OCI-LY7 (cell line): ENCODE measurements at regions not wholly inside any gene's neighbourhood (a gene's known extent, or its start where the extent isn't known, plus 50 kb on each side); places are given as distances from the start of the nearest gene placed in this dataset.

Experiments used
- BruUV-seq: library from RNA; stranded (reverse); fragments of 400-500 nt; replicated peaks from 2 replicates; lab custom pipeline; 2021; lab: Mats Ljungman, UMichigan
- CTCF ChIA-PET: fragments of 300-600 bp; sonication (Branson Sonifier 250); formaldehyde crosslinking; loops from one replicate; lab custom pipeline; 2022; ENCODE audit warnings: antibody characterized with exemption; ENCODE audit not compliant: unreplicated experiment; lab: Charles Lee
- POLR2A ChIA-PET: fragments of 300-600 bp; sonication (Branson Sonifier 250); formaldehyde crosslinking; loops from one replicate; lab custom pipeline; 2022; ENCODE audit warnings: antibody characterized with exemption; lab: Charles Lee
- DNase-seq: peaks from one replicate; pipeline ENCODE4 v3.0.0-alpha.2; 2015; ENCODE audit warnings: low spot score
- H2AFZ ChIP-seq: fragments of 200-600 bp; sonication (generic), shearing (Covaris generic); 2 replicates; pipeline ENCODE4 v1.6.1; 2014; ENCODE audit warnings: mild to moderate bottlenecking, antibody characterized with exemption, low read length, moderate library complexity
- H3K27ac ChIP-seq: fragments of 200-600 bp; sonication (generic); 2 replicates; pipeline ENCODE4 v1.5.1; 2014; ENCODE audit warnings: mixed run types, low read depth, mild to moderate bottlenecking, moderate library complexity, low read length, inconsistent platforms; ENCODE audit not compliant: poor library complexity, severe bottlenecking
- H3K36me3 ChIP-seq: fragments of 200-600 bp; sonication (generic); 2 replicates; pipeline ENCODE4 v1.6.1; 2014; ENCODE audit warnings: mild to moderate bottlenecking, antibody characterized with exemption, low read length, moderate library complexity, mixed read lengths; ENCODE audit not compliant: insufficient read depth
- H3K4me1 ChIP-seq: fragments of 200-600 bp; sonication (generic); 2 replicates; pipeline ENCODE4 v1.5.1; 2014; ENCODE audit warnings: mild to moderate bottlenecking, low read length; ENCODE audit not compliant: insufficient read depth, poor library complexity, severe bottlenecking
- H3K4me2 ChIP-seq: fragments of 200-600 bp; sonication (generic); 2 replicates; pipeline ENCODE4 v1.6.1; 2014; ENCODE audit warnings: mild to moderate bottlenecking, low read length
- H3K4me3 ChIP-seq: fragments of 200-600 bp; sonication (generic); 2 replicates; pipeline ENCODE4 v1.5.1; 2014; ENCODE audit warnings: mild to moderate bottlenecking, low read depth, low read length; ENCODE audit not compliant: poor library complexity, severe bottlenecking
- H3K79me2 ChIP-seq: fragments of 200-600 bp; sonication (generic); 2 replicates; pipeline ENCODE4 v1.6.1; 2016; ENCODE audit warnings: low read depth, mild to moderate bottlenecking, low read length, moderate library complexity, mixed read lengths; ENCODE audit not compliant: insufficient read depth
- H3K9me2 ChIP-seq: fragments of 200-600 bp; sonication (generic); 2 replicates; pipeline ENCODE4 v1.6.1; 2016; ENCODE audit warnings: mild to moderate bottlenecking, low read length, mixed read lengths; ENCODE audit not compliant: insufficient read depth
- H3K9me3 ChIP-seq: fragments of 200-600 bp; sonication (generic); 2 replicates; pipeline ENCODE4 v1.6.1; 2014; ENCODE audit warnings: mild to moderate bottlenecking, mixed run types, low read length, mixed read lengths
- H4K20me1 ChIP-seq: fragments of 200-600 bp; sonication (generic); 2 replicates; pipeline ENCODE4 v1.6.1; 2014; ENCODE audit warnings: mild to moderate bottlenecking, antibody characterized with exemption, low read length, moderate library complexity, mixed read lengths; ENCODE audit not compliant: insufficient read depth
- CTCF ChIP-seq: fragments of 200-600 bp; sonication (generic); conservative IDR thresholded peaks from 2 replicates; pipeline ENCODE4 v1.5.1; 2014; ENCODE audit warnings: mild to moderate bottlenecking, antibody characterized with exemption, low read length, moderate library complexity, mixed read lengths
- EZH2phosphoT487 ChIP-seq: fragments of 200-600 bp; sonication (generic); IDR thresholded peaks from 2 replicates; pipeline ENCODE4 v1.6.1; 2018; ENCODE audit warnings: low read depth, borderline replicate concordance, mild to moderate bottlenecking, mixed run types, antibody characterized with exemption, low read length, moderate library complexity, mixed read lengths
- intact Hi-C: fragments of 100-400 bp; cut with micrococcal nuclease; formaldehyde crosslinking; loops from one replicate; pipeline ENCODE4 v1.10.0; 2022; ENCODE audit not compliant: unreplicated experiment

DNA sequence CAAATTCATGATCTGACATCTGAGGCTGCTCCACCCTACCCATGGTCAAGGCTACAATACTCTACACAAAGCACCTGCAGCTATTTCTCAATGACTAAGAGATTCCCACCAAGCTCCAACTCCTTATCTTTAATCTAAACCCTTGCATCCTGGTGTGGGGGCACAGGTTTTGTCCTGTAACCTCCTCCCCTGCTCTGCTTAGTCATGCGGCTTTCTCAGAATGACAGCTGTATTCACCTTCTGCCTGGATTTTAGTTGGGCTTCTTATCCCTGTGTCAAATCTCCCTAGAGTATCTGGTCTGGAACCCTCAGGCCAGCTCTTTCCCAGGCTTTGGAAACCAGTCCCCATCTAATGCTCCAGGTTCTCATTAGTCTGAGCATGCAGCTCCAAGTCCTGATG, 159.0 kb downstream of the BARHL2 start:
- CTCF ChIA-PET = no interaction called here
- TF ChIP-seq CTCF = no peak
- TF ChIP-seq EZH2phosphoT487 = no peak
- Histone ChIP-seq H3K4me2 (no peak overlapping the region), H3K27ac (no peak overlapping the region), H3K36me3 (no peaks in the 10 kb centered on the region), H4K20me1 (no peaks in the 10 kb centered on the region), H2AFZ (no peak overlapping the region), H3K9me2 (no peaks in the 10 kb centered on the region), H3K4me3 (no peak overlapping the region), H3K79me2 (no peaks in the 10 kb centered on the region), H3K9me3 (no peaks in the 10 kb centered on the region), H3K4me1 (no peaks in the 10 kb centered on the region)
- intact Hi-C loops = no loop called here
- BruUV-seq = no TSS peak
- DNase-seq = no peak
- POLR2A ChIA-PET = interaction anchor here (1.0 kb wide), 1 partner anchor 16 kb away, joined by 5 read pairs; no protein-coding TSS in a partner anchor

DNA sequence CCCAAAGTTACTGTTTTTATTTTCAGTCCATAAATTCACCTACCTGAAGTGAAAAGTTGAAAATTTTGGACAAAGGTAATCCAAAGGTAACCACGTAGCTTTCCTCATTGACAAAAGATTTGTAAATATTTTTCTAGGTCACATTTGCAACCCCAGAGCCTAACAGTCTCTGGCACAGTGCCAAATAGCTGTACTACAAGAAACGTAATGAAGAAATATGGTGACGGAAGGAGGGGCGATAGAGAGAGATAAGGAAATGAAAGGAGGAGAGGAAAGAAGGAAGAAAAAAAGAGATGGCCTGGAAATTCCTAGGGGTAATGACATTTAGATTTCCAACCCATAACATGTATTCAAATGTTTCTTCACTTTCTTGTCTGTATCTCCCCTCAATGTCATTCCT, 159.4 kb downstream of the BARHL2 start:
- Histone ChIP-seq H3K9me3 (no peaks in the 10 kb centered on the region), H3K9me2 (no peaks in the 10 kb centered on the region), H3K4me3 (no peak overlapping the region), H4K20me1 (no peaks in the 10 kb centered on the region), H3K36me3 (no peaks in the 10 kb centered on the region), H2AFZ (no peak overlapping the region), H3K4me2 (no peak overlapping the region), H3K27ac (no peak overlapping the region), H3K79me2 (no peaks in the 10 kb centered on the region), H3K4me1 (no peaks in the 10 kb centered on the region)
- no peak for DNase-seq
- no TSS peak for BruUV-seq
- CTCF ChIA-PET = no interaction called here
- TF ChIP-seq CTCF = no peak
- TF ChIP-seq EZH2phosphoT487 = no peak
- POLR2A ChIA-PET = interaction anchor here (0.6 to 1.0 kb wide), 2 partner anchors 16 to 231 kb away, joined by 3 to 5 read pairs; no protein-coding TSS in a partner anchor
- intact Hi-C loops = no loop called here

- CTCF ChIA-PET = no interaction called here
- H3K9me2 ChIP-seq = no peaks in the 10 kb centered on the region
- BruUV-seq = no TSS peak
Measured at GRCh38 chr1:90550626-90551406, 166.3 kb downstream of the BARHL2 start.

More at GRCh38 chr1:90550626-90551406, 166.3 kb downstream of the BARHL2 start:
- Histone ChIP-seq H2AFZ (no peak overlapping the region), H3K27ac (no peak overlapping the region), H3K4me2 (no peak overlapping the region), H3K36me3 (no peaks in the 10 kb centered on the region), H3K9me3 (no peaks in the 10 kb centered on the region), H4K20me1 (no peaks in the 10 kb centered on the region), H3K4me1 (no peaks in the 10 kb centered on the region), H3K79me2 (no peaks in the 10 kb centered on the region), H3K4me3 (no peak overlapping the region)
- intact Hi-C loops = no loop called here
- POLR2A ChIA-PET = no interaction called here
- DNase-seq = no peak
- no peak for TF ChIP-seq CTCF
- no peak for TF ChIP-seq EZH2phosphoT487
